ENCODE measurements at regions not wholly inside any gene's neighbourhood (a gene's known extent, or its start where the extent isn't known, plus 50 kb on each side); places are given as distances from the start of the nearest gene placed in this dataset.

DNA sequence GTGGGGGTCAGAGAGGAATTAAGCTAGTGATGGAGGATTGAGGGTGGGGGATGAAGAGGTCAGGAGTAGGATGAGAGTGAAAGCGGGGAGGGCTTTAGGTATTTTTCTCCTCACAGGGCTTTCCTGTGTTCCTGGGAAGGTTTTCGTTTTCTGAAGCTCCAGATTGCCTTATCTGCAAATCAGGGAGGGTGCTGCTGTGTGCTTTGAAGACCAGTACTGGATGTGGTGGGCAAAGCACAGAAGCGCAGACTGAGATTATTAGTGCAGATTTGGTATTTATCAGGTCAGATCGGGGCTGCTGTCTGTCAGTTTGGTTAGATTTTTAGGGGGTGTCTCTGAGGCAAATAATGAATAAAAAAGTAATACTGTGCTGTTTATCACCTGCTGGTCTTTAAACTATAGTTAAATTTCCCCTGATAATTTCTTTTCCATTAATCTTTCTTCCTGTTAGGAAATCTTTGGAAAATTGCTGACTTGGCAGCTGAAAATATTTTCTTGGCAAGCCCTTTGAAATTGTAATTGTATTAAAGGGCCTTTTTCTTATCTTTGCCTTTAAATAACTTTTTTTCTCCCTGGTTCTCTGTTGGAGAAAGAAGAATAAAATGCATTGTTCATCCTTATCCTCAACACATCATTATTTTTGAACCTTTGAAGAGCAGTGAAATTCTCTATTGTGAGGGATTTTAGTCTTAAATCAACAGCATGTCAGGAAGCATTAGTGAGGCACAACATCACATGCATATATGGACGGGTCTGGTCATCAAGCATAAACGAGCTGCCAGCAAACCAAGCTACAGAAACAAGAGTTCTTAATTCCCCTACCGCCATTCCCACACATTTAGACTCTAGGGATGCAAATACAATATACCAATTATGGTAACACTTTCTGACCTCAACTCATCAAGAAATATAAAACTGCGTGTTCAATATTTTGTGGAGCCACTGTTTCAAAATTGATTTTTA, 139.6 kb downstream of the S1PR1 start:
- TF ChIP-seq, protein P1, sequence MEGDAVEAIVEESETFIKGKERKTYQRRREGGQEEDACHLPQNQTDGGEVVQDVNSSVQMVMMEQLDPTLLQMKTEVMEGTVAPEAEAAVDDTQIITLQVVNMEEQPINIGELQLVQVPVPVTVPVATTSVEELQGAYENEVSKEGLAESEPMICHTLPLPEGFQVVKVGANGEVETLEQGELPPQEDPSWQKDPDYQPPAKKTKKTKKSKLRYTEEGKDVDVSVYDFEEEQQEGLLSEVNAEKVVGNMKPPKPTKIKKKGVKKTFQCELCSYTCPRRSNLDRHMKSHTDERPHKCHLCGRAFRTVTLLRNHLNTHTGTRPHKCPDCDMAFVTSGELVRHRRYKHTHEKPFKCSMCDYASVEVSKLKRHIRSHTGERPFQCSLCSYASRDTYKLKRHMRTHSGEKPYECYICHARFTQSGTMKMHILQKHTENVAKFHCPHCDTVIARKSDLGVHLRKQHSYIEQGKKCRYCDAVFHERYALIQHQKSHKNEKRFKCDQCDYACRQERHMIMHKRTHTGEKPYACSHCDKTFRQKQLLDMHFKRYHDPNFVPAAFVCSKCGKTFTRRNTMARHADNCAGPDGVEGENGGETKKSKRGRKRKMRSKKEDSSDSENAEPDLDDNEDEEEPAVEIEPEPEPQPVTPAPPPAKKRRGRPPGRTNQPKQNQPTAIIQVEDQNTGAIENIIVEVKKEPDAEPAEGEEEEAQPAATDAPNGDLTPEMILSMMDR (IDR thresholded peaks at IDR 0.05; ENCODE audit: poor library complexity), result no peak
- TF ChIP-seq EZH2phosphoT487 (IDR thresholded peaks at IDR 0.05; ENCODE audit: low read depth, severe bottlenecking, unreplicated experiment), result no peak
